Mucosa of descending colon (tissue), 3 donors: ENCODE measurements at regions not wholly inside any gene's neighbourhood (a gene's known extent, or its start where the extent isn't known, plus 50 kb on each side); places are given as distances from the start of the nearest gene placed in this dataset.

Experiments
- ATAC-seq: fragments of 200-7000 bp; cut with Tn5 transposase; one replicate; pipeline ENCODE4 v1.9.1; 2020; ENCODE audit warnings: mild to moderate bottlenecking, moderate library complexity
- DNase-seq, 3 donors: peaks; one replicate each; pipeline ENCODE4 v3.0.0-alpha.2; 2020
- H3K36me3 ChIP-seq: fragments of 200-600 bp; one replicate; pipeline ENCODE4 v1.8.0; 2021; ENCODE audit warnings: low read depth, mild to moderate bottlenecking
- H3K4me1 ChIP-seq: fragments of 200-600 bp; one replicate; pipeline ENCODE4 v1.8.0; 2021; ENCODE audit warnings: low read depth, mild to moderate bottlenecking
- H3K4me3 ChIP-seq: fragments of 200-600 bp; one replicate; pipeline ENCODE4 v1.8.0; 2021; ENCODE audit warnings: mild to moderate bottlenecking
- H3K9me3 ChIP-seq: fragments of 200-600 bp; one replicate; pipeline ENCODE4 v1.8.0; 2021; ENCODE audit warnings: mild to moderate bottlenecking
- intact Hi-C, 2 donors: fragments of 100-400 bp; cut with DNase I in 1 of 2; cut with micrococcal nuclease in 1 of 2; formaldehyde crosslinking; loops; one replicate each; pipeline versions ENCODE4 v1.11.0 to v1.11.1; 2022; cut with DNase I, micrococcal nuclease
- TF ChIP-seq, protein P1 (sequence below): fragments of 200-600 bp; IDR thresholded peaks from one replicate; pipeline ENCODE4 v1.8.0; 2022; ENCODE audit warnings: antibody characterized with exemption, mild to moderate bottlenecking
- donor health status: DM: no; HTN: no; CAD: no; lungs with moderate emphysema.
- donor health status: DM: no; HTN: no; CAD: no.
- donor health status: DM: no; HTN: yes; CAD: no.

GRCh38 chr2:184336688-184337087 is 261.6 kb upstream of the ZNF804A start:
- DNase-seq = no peak
- TF ChIP-seq, protein P1, sequence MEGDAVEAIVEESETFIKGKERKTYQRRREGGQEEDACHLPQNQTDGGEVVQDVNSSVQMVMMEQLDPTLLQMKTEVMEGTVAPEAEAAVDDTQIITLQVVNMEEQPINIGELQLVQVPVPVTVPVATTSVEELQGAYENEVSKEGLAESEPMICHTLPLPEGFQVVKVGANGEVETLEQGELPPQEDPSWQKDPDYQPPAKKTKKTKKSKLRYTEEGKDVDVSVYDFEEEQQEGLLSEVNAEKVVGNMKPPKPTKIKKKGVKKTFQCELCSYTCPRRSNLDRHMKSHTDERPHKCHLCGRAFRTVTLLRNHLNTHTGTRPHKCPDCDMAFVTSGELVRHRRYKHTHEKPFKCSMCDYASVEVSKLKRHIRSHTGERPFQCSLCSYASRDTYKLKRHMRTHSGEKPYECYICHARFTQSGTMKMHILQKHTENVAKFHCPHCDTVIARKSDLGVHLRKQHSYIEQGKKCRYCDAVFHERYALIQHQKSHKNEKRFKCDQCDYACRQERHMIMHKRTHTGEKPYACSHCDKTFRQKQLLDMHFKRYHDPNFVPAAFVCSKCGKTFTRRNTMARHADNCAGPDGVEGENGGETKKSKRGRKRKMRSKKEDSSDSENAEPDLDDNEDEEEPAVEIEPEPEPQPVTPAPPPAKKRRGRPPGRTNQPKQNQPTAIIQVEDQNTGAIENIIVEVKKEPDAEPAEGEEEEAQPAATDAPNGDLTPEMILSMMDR = no peak
- Histone ChIP-seq H3K36me3 (no peaks in the 10 kb centered on the region), H3K9me3 (no peaks in the 10 kb centered on the region), H3K4me3 (no peak overlapping the region), H3K4me1 (no peaks in the 10 kb centered on the region)
- no peak for ATAC-seq
- intact Hi-C loops = no loop called here

GRCh38 chr2:184338771-184339170 is 259.6 kb upstream of the ZNF804A start:
- Histone ChIP-seq H3K9me3 (no peaks in the 10 kb centered on the region), H3K4me3 (no peak overlapping the region), H3K36me3 (no peaks in the 10 kb centered on the region), H3K4me1 (no peaks in the 10 kb centered on the region)
- intact Hi-C loops = no loop called here
- TF ChIP-seq, protein P1 = no peak
- ATAC-seq = no peak
- DNase-seq = no peak

DNA sequence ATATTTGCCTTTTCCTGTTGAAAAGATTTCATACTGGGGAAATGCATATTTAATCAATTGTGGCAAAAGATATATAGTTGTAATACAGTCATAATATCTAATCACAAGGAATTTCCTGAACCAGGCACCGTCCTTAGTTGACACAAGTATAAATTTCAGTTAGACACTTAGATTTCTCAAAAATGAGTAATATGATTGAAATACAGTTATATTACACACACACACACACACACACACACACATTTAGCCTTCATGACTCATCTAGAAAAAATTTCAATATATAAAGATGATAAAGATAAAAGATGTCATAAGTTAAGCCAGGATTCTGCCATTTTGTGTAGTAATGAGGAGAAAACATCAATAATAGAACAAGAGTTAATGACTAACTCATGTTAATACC is 258.4 kb upstream of the ZNF804A start:
- no peaks in the 10 kb centered on the region for H3K9me3 ChIP-seq
- no peaks in the 10 kb centered on the region for H3K4me1 ChIP-seq
- DNase-seq (no peak), ATAC-seq (no peak)
- intact Hi-C loops = no loop called here
- H3K36me3 ChIP-seq = no peaks in the 10 kb centered on the region
- TF ChIP-seq, protein P1 = no peak
- H3K4me3 ChIP-seq = no peak overlapping the region

DNA sequence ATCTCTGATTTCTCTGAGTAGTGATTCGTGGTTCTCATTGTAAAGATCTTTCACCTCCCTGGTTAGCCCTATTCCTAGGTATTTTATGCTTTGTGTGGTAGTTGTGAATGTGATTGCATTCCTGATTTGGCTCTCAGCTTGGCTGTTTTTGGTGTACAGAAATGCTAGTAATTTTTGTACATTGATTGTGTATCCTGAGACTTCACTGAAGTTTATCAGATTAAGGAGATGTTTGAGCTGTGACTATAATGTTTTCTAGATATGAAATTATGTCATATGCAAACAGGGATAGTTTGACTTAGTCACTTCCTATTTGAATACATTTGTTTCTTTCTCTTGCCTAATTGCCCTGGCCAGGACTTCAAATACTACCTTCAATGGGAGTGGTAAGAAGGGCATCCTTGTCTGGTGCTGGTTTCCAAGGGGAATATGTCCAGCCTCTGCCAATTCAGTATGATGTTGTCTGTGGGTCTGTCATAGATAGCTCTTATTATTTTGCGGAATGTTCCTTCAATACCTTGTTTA is 251.9 kb upstream of the ZNF804A start:
- ATAC-seq = no peak
- H3K4me3 ChIP-seq = no peak overlapping the region
- H3K9me3 ChIP-seq = no peaks in the 10 kb centered on the region
- TF ChIP-seq, protein P1 = no peak
- intact Hi-C loops = no loop called here
- no peak for DNase-seq
- H3K36me3 ChIP-seq = no peaks in the 10 kb centered on the region
- H3K4me1 ChIP-seq = no peaks in the 10 kb centered on the region

DNA sequence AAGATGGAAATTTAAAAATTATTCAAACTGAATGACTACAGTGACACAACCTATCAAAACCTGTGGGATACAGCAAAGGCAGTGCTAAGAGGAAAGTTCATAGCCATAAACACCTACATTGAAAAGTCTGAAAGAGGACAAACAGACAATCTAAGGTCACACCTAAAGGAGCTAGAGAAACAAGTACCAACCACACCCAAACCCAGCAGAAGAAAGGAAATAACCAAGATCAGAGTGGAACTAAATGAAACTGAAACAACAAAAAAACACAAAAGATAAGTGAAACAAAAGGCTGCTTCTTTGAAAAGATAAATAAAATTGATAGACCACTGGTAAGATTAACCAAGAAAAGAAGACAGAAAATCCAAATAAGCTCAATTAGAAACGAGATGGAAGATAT is 247.2 kb upstream of the ZNF804A start:
- DNase-seq (no peak), ATAC-seq (no peak)
- no peaks in the 10 kb centered on the region for H3K9me3 ChIP-seq
- intact Hi-C loops = no loop called here
- H3K36me3 ChIP-seq = no peaks in the 10 kb centered on the region
- H3K4me3 ChIP-seq = no peak overlapping the region
- no peaks in the 10 kb centered on the region for H3K4me1 ChIP-seq
- TF ChIP-seq, protein P1 = no peak

- no peaks in the 10 kb centered on the region for H3K4me1 ChIP-seq
- no peak for DNase-seq
- H3K9me3 ChIP-seq = no peaks in the 10 kb centered on the region
- no peak for ATAC-seq
- intact Hi-C loops = no loop called here
- no peaks in the 10 kb centered on the region for H3K36me3 ChIP-seq
- H3K4me3 ChIP-seq = no peak overlapping the region
- TF ChIP-seq, protein P1 = no peak
Observed at GRCh38 chr2:184357033-184357432, 241.3 kb upstream of the ZNF804A start.
